GM19452 (cell line): ENCODE measurements at regions not wholly inside any gene's neighbourhood (a gene's known extent, or its start where the extent isn't known, plus 50 kb on each side); places are given as distances from the start of the nearest gene placed in this dataset.
"Not testable (repeated sequence)": the region's sequence is repeated elsewhere in the genome, so short reads cannot be mapped to it uniquely, and the experiment has no call there.

Experiments used
- ATAC-seq: cut with Tn5 transposase; IDR thresholded peaks from one replicate; pipeline ENCODE4 v1.9.1; 2021; ENCODE audit not compliant: unreplicated experiment

GRCh38 chr2:59851836-59852475 lies 701.5 kb downstream of the BCL11A start:
- no peak for ATAC-seq

DNA sequence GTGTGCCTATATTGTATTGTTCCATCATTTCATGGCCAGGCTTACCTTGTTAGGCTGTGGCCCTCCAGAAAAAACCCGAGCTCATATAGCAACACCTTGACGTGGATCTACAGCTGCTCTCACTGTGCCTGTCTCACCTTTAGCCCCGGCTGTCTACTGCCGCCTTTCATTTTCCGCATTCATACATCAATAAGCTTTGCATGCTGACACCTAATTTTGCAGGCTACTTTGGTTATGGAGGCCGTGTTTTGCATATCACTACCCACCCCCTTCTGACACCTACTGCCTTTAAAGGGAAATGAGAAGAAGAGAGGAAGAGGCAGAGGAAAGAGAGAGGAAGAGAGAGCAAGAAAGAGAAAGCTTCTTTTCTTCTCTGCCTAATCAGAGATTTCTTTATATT lies 702.9 kb downstream of the BCL11A start:
- ATAC-seq = no peak

GRCh38 chr2:59833941-59834340 lies 719.5 kb downstream of the BCL11A start:
- no peak for ATAC-seq

- no peak for ATAC-seq
Observed at GRCh38 chr2:59830601-59831000, 722.9 kb downstream of the BCL11A start.

DNA sequence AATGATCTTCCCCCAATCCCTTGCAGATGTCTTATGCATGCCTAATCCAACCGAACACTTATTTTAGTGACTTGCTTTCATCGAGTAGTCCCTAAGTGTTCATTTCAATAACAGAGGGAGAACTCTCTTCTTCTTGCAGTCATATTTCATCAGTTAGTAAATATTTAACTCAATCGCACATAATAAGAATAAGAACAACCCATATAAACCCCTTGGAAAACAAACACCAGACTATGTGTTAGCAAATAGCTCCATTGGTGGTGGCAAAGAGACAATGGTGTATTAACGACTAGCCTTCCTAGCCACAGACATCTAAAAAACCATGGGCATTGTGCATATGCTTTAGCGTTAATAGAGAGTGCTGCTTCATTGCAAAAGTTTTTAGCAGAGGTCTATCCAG lies 725.8 kb downstream of the BCL11A start:
- no peak for ATAC-seq

- ATAC-seq = no peak
Observed at GRCh38 chr2:59826177-59826576, 727.3 kb downstream of the BCL11A start.

GRCh38 chr2:59824314-59824713 lies 729.1 kb downstream of the BCL11A start:
- no peak for ATAC-seq

DNA sequence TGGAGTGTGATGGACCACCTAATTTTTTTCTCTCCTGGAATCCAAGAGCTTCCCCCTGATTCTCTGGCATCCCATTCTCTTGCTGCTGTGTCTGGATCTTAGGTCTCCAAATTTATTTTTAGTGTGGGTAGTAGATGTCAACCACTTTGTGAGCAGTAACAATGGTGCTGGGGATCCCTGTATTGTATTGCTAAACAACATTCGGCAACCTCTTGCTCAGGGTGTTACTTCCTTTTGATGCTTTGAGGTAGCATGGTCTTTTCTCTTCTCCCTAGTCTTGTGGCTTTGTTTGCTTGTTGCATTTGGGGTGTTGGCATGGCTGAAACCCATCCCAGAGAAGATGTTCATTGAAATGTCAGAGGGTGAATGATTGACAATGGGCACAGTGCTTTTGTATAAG lies 737.4 kb downstream of the BCL11A start:
- ATAC-seq = no peak

GRCh38 chr2:59810283-59810682 lies 743.2 kb downstream of the BCL11A start:
- not testable (repeated sequence) for ATAC-seq

GRCh38 chr2:59806486-59806885 lies 747.0 kb downstream of the BCL11A start:
- no peak for ATAC-seq

DNA sequence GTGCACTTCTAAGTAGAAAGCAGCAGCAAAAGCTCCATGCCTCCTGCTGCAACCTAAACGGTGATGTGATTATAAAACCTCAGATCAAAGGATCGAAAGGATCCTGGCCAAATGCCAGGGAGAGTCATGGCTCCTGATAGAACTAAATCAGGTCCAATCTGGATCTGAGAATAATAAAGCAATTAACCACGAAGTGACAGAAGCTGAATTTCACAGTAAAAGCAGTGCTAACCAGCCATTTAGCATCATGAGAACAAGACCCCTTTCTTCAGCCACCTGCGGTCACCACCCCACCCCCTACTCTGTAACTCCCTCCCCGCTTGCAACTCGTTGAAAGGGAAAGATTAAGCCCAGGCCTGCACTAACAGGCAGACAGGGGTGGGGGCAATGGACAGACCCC lies 748.7 kb downstream of the BCL11A start:
- ATAC-seq = no peak

DNA sequence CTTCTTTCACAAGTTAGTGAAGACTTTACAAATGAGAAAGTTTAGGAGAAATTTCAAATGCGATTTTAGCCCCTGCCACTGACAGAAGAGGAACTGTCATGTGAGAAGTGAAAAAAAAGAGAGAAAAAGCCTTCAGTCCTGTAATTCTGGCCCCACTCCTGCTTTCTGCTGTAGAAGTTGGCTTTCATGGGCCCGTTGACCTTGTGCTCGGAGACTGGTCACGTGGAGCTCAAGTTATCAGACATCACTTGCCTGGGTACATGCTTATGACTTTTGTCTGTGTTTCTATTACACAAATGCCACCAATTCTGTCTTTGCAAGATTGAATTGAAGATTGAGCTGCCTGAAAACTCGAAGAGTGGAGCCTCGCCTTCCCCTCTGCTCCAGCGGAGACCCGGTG lies 749.9 kb downstream of the BCL11A start:
- no peak for ATAC-seq

DNA sequence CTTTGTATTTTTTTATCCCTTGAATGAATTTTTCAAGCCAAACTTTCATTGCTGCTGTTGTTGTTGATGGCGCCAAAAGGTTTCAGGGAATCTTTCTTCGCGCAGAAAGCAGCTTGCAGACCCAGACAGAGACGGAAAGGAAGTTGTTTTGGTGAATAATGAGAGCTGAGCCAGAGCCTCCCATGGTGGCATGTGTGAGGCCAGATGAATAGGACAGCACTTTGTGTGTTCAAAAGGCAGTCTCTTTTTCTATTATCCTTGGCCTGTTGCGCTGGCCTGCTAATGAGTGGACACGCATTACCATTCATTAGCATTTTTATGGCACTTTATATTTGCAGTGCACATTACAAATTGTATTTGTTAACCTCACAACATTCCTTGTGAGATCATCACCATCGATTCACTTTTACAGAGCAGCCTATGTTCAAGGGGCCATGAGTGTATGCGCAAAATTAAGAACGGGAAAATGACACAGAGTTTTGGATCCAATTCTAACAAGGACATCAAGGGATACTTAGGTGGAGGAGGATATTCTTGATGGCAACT lies 754.7 kb downstream of the BCL11A start:
- no peak for ATAC-seq

- no peak for ATAC-seq
Observed at GRCh38 chr2:59791004-59791618, 762.3 kb downstream of the BCL11A start.

GRCh38 chr2:59790186-59791003 lies 763.1 kb downstream of the BCL11A start:
- ATAC-seq = no peak

GRCh38 chr2:59789523-59789922 lies 763.9 kb downstream of the BCL11A start:
- no peak for ATAC-seq

GRCh38 chr2:59787095-59787494 lies 766.4 kb downstream of the BCL11A start:
- ATAC-seq = no peak

DNA sequence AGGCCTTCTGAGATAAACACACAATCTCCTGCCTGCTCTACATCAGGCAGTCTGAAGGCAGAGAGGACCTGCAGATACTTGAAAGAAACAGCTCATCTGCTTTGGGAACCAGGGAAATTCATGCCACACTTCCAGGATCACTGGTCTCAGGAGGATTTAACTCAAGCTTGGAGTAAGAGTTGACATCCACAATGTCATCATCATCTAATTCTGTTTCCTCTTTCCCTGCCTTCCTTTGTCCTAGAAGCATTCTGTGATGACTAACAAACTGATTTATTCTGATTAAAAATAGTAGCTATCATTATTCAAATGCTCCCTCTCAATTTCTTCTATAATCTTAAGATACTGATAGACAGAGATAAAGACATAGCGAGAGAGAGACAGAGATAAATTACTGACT lies 766.8 kb downstream of the BCL11A start:
- no peak for ATAC-seq

- no peak for ATAC-seq
Observed at GRCh38 chr2:59779571-59779970, 773.9 kb downstream of the BCL11A start.

DNA sequence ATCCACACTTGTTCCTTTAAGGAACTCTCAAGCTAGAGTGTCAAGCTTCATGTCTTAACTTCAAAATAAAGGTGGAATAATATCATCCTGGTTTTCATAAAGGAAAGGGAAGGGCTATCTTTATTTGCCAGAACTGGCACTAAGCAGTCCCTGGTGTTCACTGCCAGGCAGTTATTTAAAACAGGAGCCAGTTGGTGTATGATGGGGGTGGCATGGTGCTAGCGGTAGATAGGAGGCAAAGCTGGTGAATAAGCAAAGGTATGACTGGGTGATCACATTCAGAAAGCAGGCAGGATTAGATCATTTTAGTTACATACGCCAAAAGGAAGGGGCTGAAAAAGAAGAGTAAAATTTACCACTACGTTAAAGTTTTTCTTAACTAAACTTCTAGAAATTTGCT lies 776.3 kb downstream of the BCL11A start:
- no peak for ATAC-seq

DNA sequence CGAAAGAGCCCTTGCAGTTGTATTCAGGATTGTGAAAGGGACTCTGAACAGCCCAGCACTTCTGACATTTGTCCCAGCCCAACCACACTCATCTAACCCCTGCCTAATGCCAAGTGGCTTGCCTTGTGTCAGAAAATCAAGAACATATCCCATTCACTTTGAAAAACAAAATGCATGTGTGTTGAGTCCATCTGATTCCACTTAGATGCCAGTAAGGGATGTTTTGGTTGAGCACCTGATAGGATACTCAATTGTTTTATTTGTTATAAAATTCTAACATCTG lies 776.8 kb downstream of the BCL11A start:
- no peak for ATAC-seq

- no peak for ATAC-seq
Observed at GRCh38 chr2:59774821-59775433, 778.5 kb downstream of the BCL11A start.
